ENCODE measurements at regions not wholly inside any gene's neighbourhood (a gene's known extent, or its start where the extent isn't known, plus 50 kb on each side); places are given as distances from the start of the nearest gene placed in this dataset.
A peak's percentile ranks its signal among the peaks of the same experiment; 100 is the strongest.

GRCh38 chr6:18323935-18324705 is 59.8 kb upstream of the DEK start:
- DNase-seq (ENCODE audit: low read depth, low spot score) (no peak), FAIRE-seq (peak; percentile 79), ATAC-seq (peak; percentile 77)
- Histone ChIP-seq H3K4me1 (ENCODE audit: control insufficient read depth, insufficient read depth, low read length) (peaks cover 15% of the 10 kb centered on the region; the same call in 1 of the 2 replicates), H3K9me3 (replicated peaks; ENCODE audit: control insufficient read depth, insufficient read depth, low read length) (no peaks in the 10 kb centered on the region), H3K27me3 (replicated peaks in 1 of 2; ENCODE audit: control insufficient read depth in 2 of 2, insufficient read depth in 2 of 2, low read length in 1 of 2) (no peaks in the 10 kb centered on the region; a peak in 1 of 4 replicates), H2AFZ (ENCODE audit: control insufficient read depth, low read depth, low read length) (no peak overlapping the region), H3K27ac (ENCODE audit: control insufficient read depth, insufficient read depth) (no peak overlapping the region), H3K9ac (ENCODE audit: control insufficient read depth, insufficient read depth, low read length) (no peak overlapping the region), H4K20me1 (ENCODE audit: control insufficient read depth, insufficient read depth) (no peaks in the 10 kb centered on the region), H3K36me3 (ENCODE audit: control insufficient read depth in 2 of 2, insufficient read depth in 2 of 2, low read length in 1 of 2) (no peaks in the 10 kb centered on the region), H3K79me2 (ENCODE audit: control insufficient read depth, insufficient read depth, low read length) (no peaks in the 10 kb centered on the region), H3K4me2 (ENCODE audit: control insufficient read depth, insufficient read depth) (no peak overlapping the region), H3K4me3 (no peak overlapping the region)
- RAD21 ChIA-PET (ENCODE audit: unreplicated experiment), result interaction anchor here (0.9 to 1.6 kb wide), 4 partner anchors 111 to 182 kb away, joined by 4 to 24 read pairs (median 10); no protein-coding TSS in a partner anchor
- TF ChIP-seq HDAC2 (IDR thresholded peaks at IDR 0.05) (no peak), JUND (IDR thresholded peaks at IDR 0.05; ENCODE audit: low read depth, low read length) (no peak), ATF7 (IDR thresholded peaks at IDR 0.05; ENCODE audit: low read depth) (no peak), RAD21 (IDR thresholded peaks at IDR 0.05; ENCODE audit: insufficient read depth, low read depth, low read length) (peak; percentile 86), SMC3 (IDR thresholded peaks at IDR 0.05; ENCODE audit: borderline replicate concordance, low read length) (peak; percentile 76; the same call in 1 of the 2 replicates), EGR1 (IDR thresholded peaks at IDR 0.05; ENCODE audit: borderline replicate concordance in 1 of 2, low read depth in 2 of 2, low read length in 2 of 2) (no peak), POU2F2 (IDR thresholded peaks at IDR 0.05; ENCODE audit: borderline replicate concordance, low read depth, low read length) (peak; percentile 65; the same call in 1 of the 3 replicates)
- TF ChIP-seq, protein P1, sequence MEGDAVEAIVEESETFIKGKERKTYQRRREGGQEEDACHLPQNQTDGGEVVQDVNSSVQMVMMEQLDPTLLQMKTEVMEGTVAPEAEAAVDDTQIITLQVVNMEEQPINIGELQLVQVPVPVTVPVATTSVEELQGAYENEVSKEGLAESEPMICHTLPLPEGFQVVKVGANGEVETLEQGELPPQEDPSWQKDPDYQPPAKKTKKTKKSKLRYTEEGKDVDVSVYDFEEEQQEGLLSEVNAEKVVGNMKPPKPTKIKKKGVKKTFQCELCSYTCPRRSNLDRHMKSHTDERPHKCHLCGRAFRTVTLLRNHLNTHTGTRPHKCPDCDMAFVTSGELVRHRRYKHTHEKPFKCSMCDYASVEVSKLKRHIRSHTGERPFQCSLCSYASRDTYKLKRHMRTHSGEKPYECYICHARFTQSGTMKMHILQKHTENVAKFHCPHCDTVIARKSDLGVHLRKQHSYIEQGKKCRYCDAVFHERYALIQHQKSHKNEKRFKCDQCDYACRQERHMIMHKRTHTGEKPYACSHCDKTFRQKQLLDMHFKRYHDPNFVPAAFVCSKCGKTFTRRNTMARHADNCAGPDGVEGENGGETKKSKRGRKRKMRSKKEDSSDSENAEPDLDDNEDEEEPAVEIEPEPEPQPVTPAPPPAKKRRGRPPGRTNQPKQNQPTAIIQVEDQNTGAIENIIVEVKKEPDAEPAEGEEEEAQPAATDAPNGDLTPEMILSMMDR (IDR thresholded peaks at IDR 0.05 in 2 of 3, conservative IDR thresholded peaks at IDR 0.05 in 1 of 3; ENCODE audit: control insufficient read depth in 2 of 3, extremely low read depth in 1 of 3, insufficient read depth in 1 of 3, low read depth in 3 of 3, low read length in 3 of 3), result peak; percentile 54 to 74 (median 69); a peak in 5 of 6 replicates
- WGBS (ENCODE audit: insufficient coverage, insufficient replicate concordance, low lambda C conversion rate, missing lambda C conversion rate), result 14% methylated on average over 7 of the region's 8 CpGs
- SMC1A ChIA-PET (ENCODE audit: uncharacterized antibody, unreplicated experiment), result interaction anchor here (0.6 to 4.3 kb wide), 5 partner anchors 9 to 180 kb away, joined by 3 to 101 read pairs (median 5); no protein-coding TSS in a partner anchor
- CTCF ChIA-PET, result interaction anchor here (0.6 to 4.8 kb wide), 18 partner anchors 9 to 1101 kb away, joined by 3 to 126 read pairs (median 4); no protein-coding TSS in a partner anchor
- no TSS peak for BruUV-seq (replicated peaks)
- in situ Hi-C loops (cut with MboI) (loop anchor here (25.0 kb wide), 1 partner anchor 1162 kb away; no protein-coding TSS in a partner anchor), intact Hi-C loops (cut with micrococcal nuclease; ENCODE audit: unreplicated experiment) (loop anchor here (1.0 kb wide), 1 partner anchor 180 kb away; no protein-coding TSS in a partner anchor)
- POLR2A ChIA-PET, result interaction anchor here (0.5 kb wide), 1 partner anchor 213 kb away, joined by 5 read pairs; no protein-coding TSS in a partner anchor
